Mammary epithelial cell (primary cell): ENCODE measurements at regions not wholly inside any gene's neighbourhood (a gene's known extent, or its start where the extent isn't known, plus 50 kb on each side); places are given as distances from the start of the nearest gene placed in this dataset.

Source experiments
- CTCF ChIP-seq, 2 donors: IDR thresholded peaks in 1 of 2; conservative IDR thresholded peaks in 1 of 2; 2 replicates each; pipeline ENCODE4 v1.5.1; 2011 to 2012; ENCODE audit warnings: inconsistent platforms in 2 of 2, low read length in 2 of 2, mild to moderate bottlenecking in 2 of 2, control low read depth in 1 of 2, low read depth in 1 of 2; ENCODE audit not compliant: insufficient read depth in 1 of 2; ENCODE audit errors: extremely low read depth in 1 of 2
- EZH2 ChIP-seq: IDR thresholded peaks from 2 replicates; pipeline ENCODE4 v1.6.1; 2012; ENCODE audit warnings: low read length, inconsistent platforms, borderline replicate concordance

GRCh38 chr2:150584081-150584480, 96.6 kb upstream of the RND3 start:
- TF ChIP-seq CTCF (conservative IDR thresholded peaks at IDR 0.05 in 1 of 2, IDR thresholded peaks at IDR 0.05 in 1 of 2; ENCODE audit: extremely low read depth in 1 of 2, insufficient read depth in 1 of 2, low read depth in 1 of 2, low read length in 2 of 2) (no peak), EZH2 (no peak)
